ENCODE measurements at regions not wholly inside any gene's neighbourhood (a gene's known extent, or its start where the extent isn't known, plus 50 kb on each side); places are given as distances from the start of the nearest gene placed in this dataset.

DNA sequence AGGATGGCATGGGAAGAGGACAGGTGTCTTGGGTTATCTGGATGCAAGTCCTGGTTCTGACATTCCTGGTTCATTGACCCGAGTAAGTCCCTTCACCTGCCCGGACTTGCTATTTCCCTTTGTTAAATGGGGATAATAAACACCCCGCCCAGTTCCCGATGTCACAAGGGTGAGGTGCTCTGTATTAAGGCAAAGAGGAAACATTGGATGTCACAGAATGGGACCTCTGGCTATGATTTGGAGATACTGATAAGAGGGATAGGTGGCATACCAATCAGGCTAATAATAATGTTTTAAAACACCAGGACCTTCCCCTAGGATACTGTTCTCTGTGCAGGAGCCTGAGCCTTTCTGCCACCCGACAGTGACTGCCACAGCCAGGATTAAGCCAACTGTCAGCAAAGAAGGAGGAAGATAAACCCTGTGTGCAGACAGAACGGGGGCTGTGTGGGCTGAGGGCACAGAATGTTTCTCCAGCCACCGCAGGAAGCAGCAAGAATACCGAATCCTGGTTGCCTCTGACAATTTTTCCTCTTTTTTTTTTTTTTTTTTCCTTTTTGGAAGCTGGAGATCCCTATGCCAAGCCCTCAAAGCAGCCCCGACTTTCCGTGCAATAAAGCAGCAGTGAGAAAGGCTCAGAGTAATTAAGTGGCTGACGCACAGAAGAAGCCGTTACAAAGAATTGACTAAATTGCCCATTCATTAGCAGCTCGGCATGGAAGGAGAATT, 336.6 kb downstream of the SMAD2 start:
- TF ChIP-seq, protein P1, sequence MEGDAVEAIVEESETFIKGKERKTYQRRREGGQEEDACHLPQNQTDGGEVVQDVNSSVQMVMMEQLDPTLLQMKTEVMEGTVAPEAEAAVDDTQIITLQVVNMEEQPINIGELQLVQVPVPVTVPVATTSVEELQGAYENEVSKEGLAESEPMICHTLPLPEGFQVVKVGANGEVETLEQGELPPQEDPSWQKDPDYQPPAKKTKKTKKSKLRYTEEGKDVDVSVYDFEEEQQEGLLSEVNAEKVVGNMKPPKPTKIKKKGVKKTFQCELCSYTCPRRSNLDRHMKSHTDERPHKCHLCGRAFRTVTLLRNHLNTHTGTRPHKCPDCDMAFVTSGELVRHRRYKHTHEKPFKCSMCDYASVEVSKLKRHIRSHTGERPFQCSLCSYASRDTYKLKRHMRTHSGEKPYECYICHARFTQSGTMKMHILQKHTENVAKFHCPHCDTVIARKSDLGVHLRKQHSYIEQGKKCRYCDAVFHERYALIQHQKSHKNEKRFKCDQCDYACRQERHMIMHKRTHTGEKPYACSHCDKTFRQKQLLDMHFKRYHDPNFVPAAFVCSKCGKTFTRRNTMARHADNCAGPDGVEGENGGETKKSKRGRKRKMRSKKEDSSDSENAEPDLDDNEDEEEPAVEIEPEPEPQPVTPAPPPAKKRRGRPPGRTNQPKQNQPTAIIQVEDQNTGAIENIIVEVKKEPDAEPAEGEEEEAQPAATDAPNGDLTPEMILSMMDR (IDR thresholded peaks at IDR 0.05) = no peak
- TF ChIP-seq EP300 (IDR thresholded peaks at IDR 0.05) = no peak

Measured in tibial nerve (tissue), 4 donors.